Activated CD8-positive, alpha-beta T cell treated with anti-CD3 and anti-CD28 coated beads for 36 hours (primary cell): ENCODE measurements at regions not wholly inside any gene's neighbourhood (a gene's known extent, or its start where the extent isn't known, plus 50 kb on each side); places are given as distances from the start of the nearest gene placed in this dataset.

ENCODE experiments used
- ATAC-seq: fragments of 200-7000 bp; cut with Tn5 transposase; one replicate; pipeline ENCODE4 v1.10.0; 2021; ENCODE audit warnings: mild to moderate bottlenecking, moderate library complexity
- CTCF ChIA-PET: fragments of 350-600 bp; sonication (Branson Sonifier 250); formaldehyde crosslinking; loops from one replicate; lab custom pipeline; 2021; ENCODE audit warnings: antibody characterized with exemption; lab: Charles Lee
- POLR2A ChIA-PET: fragments of 350-600 bp; sonication (Branson Sonifier 250); formaldehyde crosslinking; loops from one replicate; lab custom pipeline; 2021; ENCODE audit warnings: antibody characterized with exemption; lab: Charles Lee
- DNase-seq: peaks from one replicate; pipeline ENCODE4 v3.0.0-alpha.2; 2020
- H3K27ac Mint-ChIP-seq: one replicate; pipeline ENCODE4 v1.8.0; 2021; ENCODE audit warnings: mild to moderate bottlenecking, mixed read lengths
- H3K27me3 Mint-ChIP-seq: one replicate; pipeline ENCODE4 v1.8.0; 2021; ENCODE audit warnings: mixed read lengths
- H3K36me3 Mint-ChIP-seq: one replicate; pipeline ENCODE4 v1.8.0; 2021; ENCODE audit warnings: low read depth, mixed read lengths
- H3K4me1 Mint-ChIP-seq: one replicate; pipeline ENCODE4 v1.8.0; 2021; ENCODE audit warnings: low read depth, mixed read lengths
- H3K4me3 Mint-ChIP-seq: one replicate; pipeline ENCODE4 v1.8.0; 2021; ENCODE audit warnings: mild to moderate bottlenecking, moderate library complexity, mixed read lengths
- H3K9me3 Mint-ChIP-seq: one replicate; pipeline ENCODE4 v1.8.0; 2021; ENCODE audit warnings: mixed read lengths
- CTCF ChIP-seq: fragments of 200-600 bp; IDR thresholded peaks from one replicate; pipeline ENCODE4 v1.8.0; 2022; ENCODE audit warnings: antibody characterized with exemption, mild to moderate bottlenecking
- intact Hi-C: fragments of 100-400 bp; cut with micrococcal nuclease; formaldehyde crosslinking; loops from one replicate; pipeline ENCODE4 v1.10.0; 2022

DNA sequence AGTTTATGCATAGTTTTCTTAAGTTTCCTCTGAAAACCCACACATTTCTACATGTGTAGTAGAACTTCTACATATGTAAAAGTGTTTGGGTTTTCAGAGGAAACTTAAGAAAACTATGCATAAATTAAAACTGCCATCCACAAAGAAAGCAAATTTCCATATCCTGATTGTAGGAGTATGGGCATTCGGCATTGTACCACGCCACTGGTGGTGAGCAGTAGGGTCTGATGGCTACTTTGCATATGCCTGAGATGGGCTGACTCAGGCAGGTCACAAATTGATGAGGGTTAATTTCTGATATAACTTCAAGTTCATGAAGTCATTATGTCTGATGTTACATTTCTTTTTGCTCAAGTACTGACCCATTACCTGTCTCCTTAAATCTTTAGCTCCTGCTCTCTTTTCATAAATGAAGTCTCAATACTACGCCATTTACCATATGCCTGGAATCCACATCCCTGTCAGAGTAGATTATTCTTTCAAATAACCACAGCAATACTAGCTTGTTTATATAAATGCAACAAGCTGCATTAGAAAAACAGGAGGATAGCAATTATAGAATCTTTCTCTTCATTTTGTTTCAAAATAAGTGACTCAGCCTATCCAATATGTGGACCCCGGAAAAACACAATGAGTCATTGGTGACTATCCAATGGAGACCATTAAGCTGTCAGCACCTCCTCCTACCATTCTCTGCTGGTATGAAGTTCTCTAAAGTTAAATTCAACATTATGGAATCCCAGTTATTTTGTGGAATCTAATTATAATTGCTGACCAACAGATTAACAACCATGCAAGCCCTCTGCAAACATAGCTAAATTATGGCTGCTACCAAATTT lies 355.2 kb upstream of the UBE2E3 start:
- no peak overlapping the region for H3K27ac Mint-ChIP-seq
- H3K9me3 Mint-ChIP-seq, result no peaks in the 10 kb centered on the region
- intact Hi-C loops, result no loop called here
- POLR2A ChIA-PET, result no interaction called here
- CTCF ChIA-PET, result no interaction called here
- no peak overlapping the region for H3K4me3 Mint-ChIP-seq
- peaks cover 2% of the 10 kb centered on the region for H3K27me3 Mint-ChIP-seq
- no peak for TF ChIP-seq CTCF
- H3K36me3 Mint-ChIP-seq, result no peaks in the 10 kb centered on the region
- DNase-seq (no peak), ATAC-seq (no peak)
- H3K4me1 Mint-ChIP-seq, result no peaks in the 10 kb centered on the region

DNA sequence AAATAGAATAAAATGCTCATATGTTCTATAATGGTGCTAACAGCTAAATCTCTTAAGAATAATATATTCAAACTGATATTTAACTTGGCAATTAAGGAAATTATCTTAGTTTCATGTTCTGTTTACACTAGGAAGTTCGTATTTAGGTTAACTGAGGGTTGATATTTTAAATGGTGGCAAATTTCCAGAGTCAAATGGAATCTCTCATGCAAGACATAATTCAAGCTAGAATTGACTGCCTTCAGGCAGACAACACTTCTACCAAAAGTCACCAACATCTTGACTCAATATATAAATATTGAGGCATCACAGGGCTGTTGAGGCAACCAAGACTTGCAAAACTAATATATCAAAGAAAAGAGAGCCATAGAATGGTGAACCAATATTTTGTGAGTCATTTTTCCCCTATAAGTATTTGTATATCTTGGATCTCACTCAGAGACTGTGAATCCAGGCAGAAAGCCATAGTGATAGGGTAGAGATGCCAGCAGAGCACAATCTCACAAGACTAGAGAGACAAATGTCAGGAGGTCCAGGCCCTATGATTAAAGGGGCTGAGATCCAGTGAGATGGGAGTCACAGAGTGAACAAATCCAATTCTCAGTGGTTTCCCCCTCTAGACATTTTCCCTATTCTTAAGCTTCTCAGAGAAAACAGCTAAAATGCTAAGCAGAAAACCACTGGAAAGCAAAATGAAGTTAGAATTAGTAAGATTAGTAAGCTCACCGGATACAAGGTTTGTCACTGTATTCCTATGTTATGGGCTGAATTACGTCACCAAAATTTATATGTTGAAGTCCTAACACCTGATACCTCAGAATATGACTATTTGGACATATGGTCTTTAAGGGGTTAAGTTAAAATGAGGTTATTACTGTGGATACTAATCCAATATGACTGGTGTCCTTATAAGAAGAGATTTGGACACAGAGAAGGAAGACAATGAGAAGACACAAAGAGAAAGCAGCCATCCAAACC lies 358.2 kb upstream of the UBE2E3 start:
- Mint-ChIP-seq H3K9me3 (no peaks in the 10 kb centered on the region), H3K27ac (no peak overlapping the region), H3K36me3 (no peaks in the 10 kb centered on the region), H3K4me1 (no peaks in the 10 kb centered on the region), H3K4me3 (no peak overlapping the region), H3K27me3 (no peaks in the 10 kb centered on the region)
- CTCF ChIA-PET, result no interaction called here
- POLR2A ChIA-PET, result interaction anchor here (0.5 kb wide), 1 partner anchor 484 kb away, joined by 3 read pairs; no protein-coding TSS in a partner anchor
- ATAC-seq (no peak), DNase-seq (no peak)
- TF ChIP-seq CTCF, result no peak
- intact Hi-C loops, result no loop called here

DNA sequence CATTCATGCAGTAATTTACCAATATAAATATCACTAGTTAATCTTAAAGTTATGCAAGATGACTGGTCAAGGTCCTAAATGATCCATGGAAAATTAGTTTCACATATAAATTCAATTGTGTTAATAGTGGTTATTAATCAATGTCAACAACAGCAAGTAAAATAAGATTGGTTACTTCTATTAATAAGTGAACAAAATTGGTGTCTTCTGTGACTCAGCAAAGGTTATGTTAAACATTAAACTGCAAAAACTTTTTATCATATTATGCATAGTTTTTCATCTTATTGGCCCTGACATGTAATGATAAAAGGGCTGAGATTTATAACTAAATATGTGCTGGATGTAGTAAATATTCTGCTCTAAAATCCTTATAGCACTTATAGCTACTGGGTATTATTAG lies 359.0 kb upstream of the UBE2E3 start:
- ChIA-PET POLR2A (no interaction called here), CTCF (no interaction called here)
- Mint-ChIP-seq H3K36me3 (no peaks in the 10 kb centered on the region), H3K27me3 (peaks cover 2% of the 10 kb centered on the region), H3K27ac (no peak overlapping the region), H3K4me3 (no peak overlapping the region), H3K4me1 (no peaks in the 10 kb centered on the region), H3K9me3 (no peaks in the 10 kb centered on the region)
- intact Hi-C loops, result no loop called here
- no peak for ATAC-seq
- DNase-seq, result no peak
- TF ChIP-seq CTCF, result no peak

DNA sequence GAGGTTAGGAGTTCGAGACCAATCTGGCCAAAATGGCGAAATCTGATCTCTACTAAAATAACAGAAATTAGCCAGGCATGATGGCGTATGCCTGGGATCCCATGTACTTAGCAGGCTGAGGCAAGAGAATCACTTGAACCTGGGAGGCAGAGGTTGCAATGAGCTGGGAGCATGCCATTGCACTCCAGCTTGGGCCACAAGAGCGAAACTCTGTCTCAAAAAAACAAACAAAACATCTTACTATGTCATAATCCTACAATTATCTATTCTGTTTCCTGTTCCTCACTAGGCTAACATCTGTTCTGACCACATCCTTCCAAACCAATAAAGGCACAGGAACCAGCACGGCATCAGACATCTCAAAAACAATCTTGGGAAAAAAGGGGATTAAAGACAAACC lies 361.8 kb upstream of the UBE2E3 start:
- no peaks in the 10 kb centered on the region for H3K4me1 Mint-ChIP-seq
- no peaks in the 10 kb centered on the region for H3K36me3 Mint-ChIP-seq
- CTCF ChIA-PET, result no interaction called here
- ATAC-seq (no peak), DNase-seq (no peak)
- POLR2A ChIA-PET, result no interaction called here
- H3K9me3 Mint-ChIP-seq, result no peaks in the 10 kb centered on the region
- no peak for TF ChIP-seq CTCF
- H3K4me3 Mint-ChIP-seq, result no peak overlapping the region
- H3K27me3 Mint-ChIP-seq, result peaks cover 2% of the 10 kb centered on the region
- H3K27ac Mint-ChIP-seq, result no peak overlapping the region
- intact Hi-C loops, result no loop called here

GRCh38 chr2:180614776-180615175 lies 365.6 kb upstream of the UBE2E3 start:
- Mint-ChIP-seq H3K4me1 (no peaks in the 10 kb centered on the region), H3K27ac (no peak overlapping the region), H3K36me3 (no peaks in the 10 kb centered on the region), H3K4me3 (no peak overlapping the region), H3K9me3 (no peaks in the 10 kb centered on the region), H3K27me3 (peaks cover 4% of the 10 kb centered on the region)
- no peak for ATAC-seq
- no peak for DNase-seq
- CTCF ChIA-PET, result no interaction called here
- TF ChIP-seq CTCF, result no peak
- POLR2A ChIA-PET, result no interaction called here
- intact Hi-C loops, result no loop called here
